Activated T-helper 2 cell treated with anti-CD3 and anti-CD28 coated beads, Interferon-gamma antibody, Interleukin-2, Interleukin-4, amounts not matched to agents 10 μg/mL and 5 μg/mL and 100 μg/mL, durations not matched to agents 14 hours and 24 hours and 36 hours (primary cell): ENCODE measurements at regions not wholly inside any gene's neighbourhood (a gene's known extent, or its start where the extent isn't known, plus 50 kb on each side); places are given as distances from the start of the nearest gene placed in this dataset.
A peak's percentile ranks its signal among the peaks of the same experiment; 100 is the strongest.
"Not testable (repeated sequence)": the region's sequence is repeated elsewhere in the genome, so short reads cannot be mapped to it uniquely, and the experiment has no call there.

Experiments
- DNase-seq: peaks from one replicate; pipeline ENCODE4 v3.0.0; 2021; ENCODE audit warnings: low spot score
- H3K27ac Mint-ChIP-seq: one replicate; pipeline ENCODE4 v1.8.0; 2021; ENCODE audit warnings: mixed read lengths
- H3K27me3 Mint-ChIP-seq: one replicate; pipeline ENCODE4 v1.8.0; 2021; ENCODE audit warnings: low read depth, mixed read lengths
- H3K36me3 Mint-ChIP-seq: one replicate; pipeline ENCODE4 v1.8.0; 2021; ENCODE audit warnings: low read depth, mixed read lengths
- H3K4me1 Mint-ChIP-seq: one replicate; pipeline ENCODE4 v1.8.0; 2021; ENCODE audit warnings: low read depth, mixed read lengths
- H3K4me3 Mint-ChIP-seq: one replicate; pipeline ENCODE4 v1.8.0; 2021; ENCODE audit warnings: low read depth, mild to moderate bottlenecking, moderate library complexity, mixed read lengths
- H3K9me3 Mint-ChIP-seq: one replicate; pipeline ENCODE4 v1.8.0; 2021; ENCODE audit warnings: mixed read lengths
- intact Hi-C: fragments of 100-400 bp; cut with micrococcal nuclease; formaldehyde crosslinking; loops from one replicate; pipeline ENCODE4 v1.15.1; 2023

- H3K4me3 Mint-ChIP-seq, result no peak overlapping the region
- intact Hi-C loops, result no loop called here
- DNase-seq, result no peak
- H3K9me3 Mint-ChIP-seq, result no peaks in the 10 kb centered on the region
- no peak overlapping the region for H3K27ac Mint-ChIP-seq
- peaks cover 19% of the 10 kb centered on the region for H3K27me3 Mint-ChIP-seq
- no peaks in the 10 kb centered on the region for H3K36me3 Mint-ChIP-seq
- H3K4me1 Mint-ChIP-seq, result no peaks in the 10 kb centered on the region
These were observed 622.8 kb upstream of the ZNF385D start for GRCh38 chr3:22373827-22374226.

- intact Hi-C loops, result no loop called here
- no peak for DNase-seq
- Mint-ChIP-seq H3K4me3 (no peak overlapping the region), H3K27me3 (peaks cover 7% of the 10 kb centered on the region), H3K36me3 (no peaks in the 10 kb centered on the region), H3K27ac (no peak overlapping the region), H3K4me1 (no peaks in the 10 kb centered on the region), H3K9me3 (no peaks in the 10 kb centered on the region)
These were observed 626.4 kb upstream of the ZNF385D start for GRCh38 chr3:22377421-22377820.

GRCh38 chr3:22378869-22379268 is 627.9 kb upstream of the ZNF385D start:
- no peaks in the 10 kb centered on the region for H3K36me3 Mint-ChIP-seq
- no peaks in the 10 kb centered on the region for H3K27me3 Mint-ChIP-seq
- H3K27ac Mint-ChIP-seq, result no peak overlapping the region
- intact Hi-C loops, result no loop called here
- no peak overlapping the region for H3K4me3 Mint-ChIP-seq
- DNase-seq, result no peak
- no peaks in the 10 kb centered on the region for H3K9me3 Mint-ChIP-seq
- H3K4me1 Mint-ChIP-seq, result no peaks in the 10 kb centered on the region

GRCh38 chr3:22380253-22380652 is 629.2 kb upstream of the ZNF385D start:
- Mint-ChIP-seq H3K36me3 (no peaks in the 10 kb centered on the region), H3K27ac (no peak overlapping the region), H3K4me1 (no peaks in the 10 kb centered on the region), H3K27me3 (no peaks in the 10 kb centered on the region), H3K4me3 (no peak overlapping the region), H3K9me3 (no peaks in the 10 kb centered on the region)
- intact Hi-C loops, result no loop called here
- no peak for DNase-seq

GRCh38 chr3:22381564-22381963 is 630.6 kb upstream of the ZNF385D start:
- H3K4me1 Mint-ChIP-seq, H3K9me3 Mint-ChIP-seq, H3K27me3 Mint-ChIP-seq, intact Hi-C loops, H3K36me3 Mint-ChIP-seq, DNase-seq, H3K4me3 Mint-ChIP-seq: not testable (repeated sequence)
- peak overlapping the region; percentile 59 for H3K27ac Mint-ChIP-seq

- Mint-ChIP-seq H3K4me3 (no peak overlapping the region), H3K36me3 (no peaks in the 10 kb centered on the region), H3K4me1 (no peaks in the 10 kb centered on the region), H3K9me3 (no peaks in the 10 kb centered on the region), H3K27me3 (no peaks in the 10 kb centered on the region), H3K27ac (no peak overlapping the region)
- DNase-seq, result no peak
- intact Hi-C loops, result no loop called here
These were observed 632.3 kb upstream of the ZNF385D start for GRCh38 chr3:22383285-22383684.

- H3K36me3 Mint-ChIP-seq, result no peaks in the 10 kb centered on the region
- intact Hi-C loops, result no loop called here
- no peak overlapping the region for H3K27ac Mint-ChIP-seq
- no peaks in the 10 kb centered on the region for H3K27me3 Mint-ChIP-seq
- no peaks in the 10 kb centered on the region for H3K4me1 Mint-ChIP-seq
- no peak overlapping the region for H3K4me3 Mint-ChIP-seq
- no peaks in the 10 kb centered on the region for H3K9me3 Mint-ChIP-seq
- no peak for DNase-seq
These were observed 635.1 kb upstream of the ZNF385D start for GRCh38 chr3:22386107-22386506.

- DNase-seq, result no peak
- Mint-ChIP-seq H3K36me3 (no peaks in the 10 kb centered on the region), H3K9me3 (peaks cover 3% of the 10 kb centered on the region), H3K27me3 (no peaks in the 10 kb centered on the region), H3K4me3 (no peak overlapping the region), H3K27ac (no peak overlapping the region), H3K4me1 (no peaks in the 10 kb centered on the region)
- intact Hi-C loops, result no loop called here
These were observed 641.3 kb upstream of the ZNF385D start for GRCh38 chr3:22392286-22392685.

- Mint-ChIP-seq H3K4me3 (no peak overlapping the region), H3K9me3 (peaks cover 8% of the 10 kb centered on the region), H3K4me1 (no peaks in the 10 kb centered on the region), H3K27ac (no peak overlapping the region), H3K27me3 (no peaks in the 10 kb centered on the region), H3K36me3 (no peaks in the 10 kb centered on the region)
- intact Hi-C loops, result no loop called here
- DNase-seq, result no peak
These were observed 641.8 kb upstream of the ZNF385D start for GRCh38 chr3:22392859-22393258.

GRCh38 chr3:22399566-22399965 is 648.6 kb upstream of the ZNF385D start:
- peaks cover 18% of the 10 kb centered on the region for H3K9me3 Mint-ChIP-seq
- no peak for DNase-seq
- H3K27me3 Mint-ChIP-seq, result no peaks in the 10 kb centered on the region
- no peaks in the 10 kb centered on the region for H3K4me1 Mint-ChIP-seq
- no peaks in the 10 kb centered on the region for H3K36me3 Mint-ChIP-seq
- H3K4me3 Mint-ChIP-seq, result no peak overlapping the region
- intact Hi-C loops, result no loop called here
- H3K27ac Mint-ChIP-seq, result no peak overlapping the region

- H3K27me3 Mint-ChIP-seq, result no peaks in the 10 kb centered on the region
- no peaks in the 10 kb centered on the region for H3K4me1 Mint-ChIP-seq
- DNase-seq, result no peak
- H3K36me3 Mint-ChIP-seq, result no peaks in the 10 kb centered on the region
- peaks cover 18% of the 10 kb centered on the region for H3K9me3 Mint-ChIP-seq
- H3K4me3 Mint-ChIP-seq, result no peak overlapping the region
- intact Hi-C loops, result no loop called here
- H3K27ac Mint-ChIP-seq, result no peak overlapping the region
These were observed 650.5 kb upstream of the ZNF385D start for GRCh38 chr3:22401499-22401898.

GRCh38 chr3:22414239-22414638 is 663.2 kb upstream of the ZNF385D start:
- intact Hi-C loops, result no loop called here
- H3K9me3 Mint-ChIP-seq, result peaks cover 7% of the 10 kb centered on the region
- no peak overlapping the region for H3K4me3 Mint-ChIP-seq
- no peaks in the 10 kb centered on the region for H3K36me3 Mint-ChIP-seq
- DNase-seq, result no peak
- H3K4me1 Mint-ChIP-seq, result no peaks in the 10 kb centered on the region
- H3K27ac Mint-ChIP-seq, result no peak overlapping the region
- H3K27me3 Mint-ChIP-seq, result no peaks in the 10 kb centered on the region

GRCh38 chr3:22416838-22417446 is 665.9 kb upstream of the ZNF385D start:
- H3K4me3 Mint-ChIP-seq, H3K9me3 Mint-ChIP-seq, H3K36me3 Mint-ChIP-seq, intact Hi-C loops, H3K27ac Mint-ChIP-seq, H3K4me1 Mint-ChIP-seq, DNase-seq, H3K27me3 Mint-ChIP-seq: not testable (repeated sequence)

GRCh38 chr3:22419261-22419660 is 668.3 kb upstream of the ZNF385D start:
- Mint-ChIP-seq H3K36me3 (no peaks in the 10 kb centered on the region), H3K9me3 (peaks cover 7% of the 10 kb centered on the region), H3K4me1 (no peaks in the 10 kb centered on the region), H3K27me3 (no peaks in the 10 kb centered on the region), H3K27ac (no peak overlapping the region), H3K4me3 (no peak overlapping the region)
- DNase-seq, result no peak
- intact Hi-C loops, result no loop called here
